IPS-11a (cell line): ENCODE measurements at regions not wholly inside any gene's neighbourhood (a gene's known extent, or its start where the extent isn't known, plus 50 kb on each side); places are given as distances from the start of the nearest gene placed in this dataset.
A peak's percentile ranks its signal among the peaks of the same experiment; 100 is the strongest.
"Not testable (repeated sequence)": the region's sequence is repeated elsewhere in the genome, so short reads cannot be mapped to it uniquely, and the experiment has no call there.

Experiments
- H3K4me3 ChIP-seq: one replicate; pipeline ENCODE4 v1.5.1; 2013; ENCODE audit warnings: low read depth, low read length, control low read depth

- not testable (repeated sequence) for H3K4me3 ChIP-seq
Observed at GRCh38 chr5:177941386-177941785, 54.7 kb downstream of the PROP1 start.

DNA sequence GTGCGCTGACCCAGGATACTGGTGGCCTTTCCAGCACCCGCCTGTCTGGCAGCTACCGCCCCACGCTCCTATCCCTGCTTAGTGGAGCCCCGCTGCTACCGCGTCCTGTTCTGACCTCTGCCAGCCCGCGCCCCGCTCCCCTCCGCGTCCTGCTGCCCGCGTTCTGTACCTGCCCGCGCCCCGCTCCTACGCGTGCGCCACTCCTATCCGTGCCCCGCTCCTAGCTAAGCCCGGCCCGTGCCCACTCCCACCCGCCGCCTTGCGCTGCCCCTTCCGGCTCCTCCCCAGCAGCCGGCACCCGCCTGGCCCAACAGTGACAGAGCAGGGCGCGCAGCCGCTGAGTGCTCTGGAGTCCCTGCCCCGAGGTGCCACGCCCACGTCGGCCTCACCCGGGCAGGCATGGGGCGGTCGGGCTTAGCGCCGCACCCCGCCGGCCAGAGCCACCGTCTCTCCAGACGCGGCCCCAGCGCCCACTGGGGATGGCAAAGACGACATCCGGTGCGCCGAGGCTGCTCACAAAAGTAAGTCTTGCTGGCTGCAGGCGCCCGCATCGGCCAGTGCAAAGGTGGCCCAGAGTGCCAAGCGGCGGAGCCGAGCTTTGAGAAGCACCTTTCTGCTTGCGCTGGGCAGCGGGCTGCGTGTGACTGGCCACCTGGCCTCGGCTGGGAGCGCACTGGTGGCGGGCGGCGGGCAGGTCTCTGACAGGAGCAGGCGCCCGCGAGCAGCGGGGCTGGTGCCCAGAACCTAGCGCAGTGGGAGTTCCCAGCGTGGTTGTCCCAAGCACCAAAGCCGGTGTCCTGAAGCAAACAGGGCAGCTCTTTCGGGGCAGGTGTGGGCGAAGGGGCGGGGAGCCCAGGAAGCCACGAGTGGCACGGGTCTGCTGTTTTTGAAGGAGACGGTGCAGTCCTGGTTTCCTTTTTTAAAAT is 56.5 kb downstream of the PROP1 start:
- H3K4me3 ChIP-seq, result peak overlapping the region; percentile 20

- H3K4me3 ChIP-seq, result not testable (repeated sequence)
Observed at GRCh38 chr5:177938767-177939166, 57.3 kb downstream of the PROP1 start.

- H3K4me3 ChIP-seq, result not testable (repeated sequence)
Observed at GRCh38 chr5:177934233-177934632, 61.8 kb downstream of the PROP1 start.

GRCh38 chr5:177930269-177931022 is 65.6 kb downstream of the PROP1 start:
- H3K4me3 ChIP-seq, result not testable (repeated sequence)

DNA sequence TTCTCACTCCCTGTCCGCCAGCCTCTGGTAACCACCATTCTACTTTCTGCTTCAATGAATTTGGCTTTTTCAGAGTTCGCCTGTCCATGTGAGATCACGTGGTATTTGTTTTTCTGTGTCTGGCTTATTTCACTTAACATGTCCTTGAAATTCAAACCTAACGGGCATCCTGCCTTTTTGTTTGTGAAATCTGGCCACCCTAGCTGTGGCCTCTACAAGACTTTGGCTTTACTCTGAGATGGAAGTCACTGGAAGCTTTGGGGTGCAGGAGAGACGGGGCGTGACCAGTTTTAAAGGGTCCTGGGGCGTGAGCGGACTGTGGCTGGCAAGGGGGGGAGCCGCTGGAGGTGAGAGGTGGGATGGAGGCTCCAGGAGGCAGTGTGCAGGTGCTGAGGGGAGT is 66.4 kb downstream of the PROP1 start:
- not testable (repeated sequence) for H3K4me3 ChIP-seq

DNA sequence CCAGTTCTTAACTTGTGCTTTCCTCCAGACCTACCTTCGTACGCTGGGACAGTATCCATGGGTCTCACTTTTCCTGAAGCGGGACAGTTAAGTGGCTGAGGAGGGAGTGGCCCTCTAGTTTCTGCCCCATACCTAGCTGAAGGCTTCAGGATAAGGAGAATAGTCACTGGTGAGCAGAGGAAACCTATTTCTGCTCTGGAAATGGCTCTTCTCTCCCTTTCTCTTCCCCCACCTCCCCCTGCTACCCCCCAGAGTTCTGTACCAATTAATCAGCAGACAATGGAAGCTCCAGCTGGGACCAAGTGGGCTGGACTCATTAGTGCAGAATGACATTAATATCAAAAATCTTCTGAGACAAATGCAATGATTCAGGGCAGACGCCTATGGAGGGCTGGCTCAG is 68.5 kb downstream of the PROP1 start:
- H3K4me3 ChIP-seq, result not testable (repeated sequence)

DNA sequence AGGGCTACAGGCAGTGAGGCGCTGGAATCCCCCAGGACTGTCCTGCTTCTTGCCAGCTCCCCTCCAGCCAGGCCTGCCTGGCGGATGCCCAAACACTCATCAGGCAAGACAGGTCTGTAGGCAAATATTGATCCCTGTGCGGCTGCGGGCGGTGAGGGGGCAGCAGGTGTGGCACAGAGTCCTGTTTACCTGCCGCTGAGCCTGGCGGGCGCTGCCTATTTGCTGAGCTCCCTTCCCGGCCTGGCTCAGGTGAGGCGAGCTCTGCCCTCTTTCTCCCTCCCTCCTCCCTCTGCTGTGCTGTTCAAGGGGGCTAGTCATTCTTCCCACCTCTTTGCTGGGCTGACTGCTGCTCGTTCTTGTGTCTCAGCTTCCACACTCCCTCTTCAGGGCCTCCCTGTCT is 71.5 kb downstream of the PROP1 start:
- not testable (repeated sequence) for H3K4me3 ChIP-seq

GRCh38 chr5:177923837-177924236 is 72.2 kb downstream of the PROP1 start:
- not testable (repeated sequence) for H3K4me3 ChIP-seq

DNA sequence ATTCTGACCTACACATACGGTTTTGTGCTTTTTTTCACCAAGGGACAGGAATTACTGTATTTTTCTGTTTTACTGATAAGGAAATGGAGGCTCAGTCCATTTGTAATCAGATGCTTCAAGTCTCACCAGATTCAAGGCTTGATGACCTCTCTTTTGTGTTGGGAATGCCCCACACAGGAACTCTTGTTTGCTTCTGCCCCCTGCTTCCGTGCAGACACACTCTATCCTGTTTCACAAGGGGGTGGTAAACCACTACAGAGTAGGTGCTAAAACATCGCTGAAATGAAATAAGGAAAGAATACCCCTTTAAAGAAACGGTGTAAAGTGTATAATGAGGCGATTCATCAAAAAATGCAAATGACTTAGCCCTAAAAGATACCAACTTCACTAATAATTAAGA is 72.9 kb downstream of the PROP1 start:
- H3K4me3 ChIP-seq, result not testable (repeated sequence)

- not testable (repeated sequence) for H3K4me3 ChIP-seq
Observed at GRCh38 chr5:177909261-177909660, 86.8 kb downstream of the PROP1 start.

GRCh38 chr5:177902806-177903205 is 93.2 kb downstream of the PROP1 start:
- not testable (repeated sequence) for H3K4me3 ChIP-seq

GRCh38 chr5:177900066-177900465 is 96.0 kb downstream of the PROP1 start:
- H3K4me3 ChIP-seq, result not testable (repeated sequence)

DNA sequence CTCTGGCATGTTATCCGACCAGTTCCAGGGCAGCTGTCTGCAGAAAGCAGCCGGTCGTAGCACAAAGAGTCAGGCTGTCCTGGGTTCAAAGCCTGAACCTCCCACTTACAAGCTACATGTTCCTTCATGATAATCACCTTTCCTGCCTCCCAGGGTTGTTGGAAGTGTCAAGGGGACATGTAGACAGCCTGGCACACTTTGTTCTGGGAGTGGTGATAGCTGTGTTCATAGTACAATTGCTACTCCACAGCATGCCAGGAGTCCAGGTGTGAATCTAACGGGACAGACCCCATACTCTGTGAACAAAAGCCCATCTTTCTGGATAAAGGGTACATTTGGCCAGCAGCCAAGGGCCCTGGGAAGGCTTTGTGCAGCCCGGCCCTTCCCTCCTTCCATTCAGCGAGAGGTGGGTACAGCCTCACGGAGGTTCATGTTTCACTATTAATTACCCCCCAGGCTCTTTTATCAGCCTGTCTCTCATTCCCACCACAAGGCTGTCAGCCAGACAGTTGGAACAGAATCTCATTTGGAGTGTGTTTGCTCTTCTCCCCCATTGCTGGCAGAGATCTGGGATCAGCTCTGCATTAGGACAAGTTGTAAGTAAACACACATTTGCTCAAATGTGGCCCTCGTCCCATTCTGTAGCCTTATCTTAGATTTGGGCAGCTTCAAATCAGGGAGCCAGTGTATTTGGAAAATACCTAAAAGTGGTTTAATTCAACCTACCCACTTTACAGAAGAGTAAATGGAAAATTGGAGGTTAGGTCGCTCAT is 101.2 kb downstream of the PROP1 start:
- not testable (repeated sequence) for H3K4me3 ChIP-seq

DNA sequence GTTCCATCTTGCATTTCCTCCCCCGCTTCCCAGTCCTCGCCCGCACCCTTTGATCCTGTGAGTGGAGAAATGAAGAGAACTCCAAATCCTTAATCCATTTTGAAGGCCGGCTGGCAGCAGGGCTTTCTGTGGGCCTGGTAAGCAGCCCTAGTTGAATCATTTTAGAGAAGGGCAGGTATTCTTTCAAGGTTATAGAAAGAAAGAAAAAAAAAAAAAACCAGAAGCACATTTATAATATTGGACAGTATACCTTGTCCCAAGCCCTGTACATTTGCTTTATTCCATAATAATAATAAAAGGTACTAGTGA is 103.7 kb downstream of the PROP1 start:
- H3K4me3 ChIP-seq, result not testable (repeated sequence)

DNA sequence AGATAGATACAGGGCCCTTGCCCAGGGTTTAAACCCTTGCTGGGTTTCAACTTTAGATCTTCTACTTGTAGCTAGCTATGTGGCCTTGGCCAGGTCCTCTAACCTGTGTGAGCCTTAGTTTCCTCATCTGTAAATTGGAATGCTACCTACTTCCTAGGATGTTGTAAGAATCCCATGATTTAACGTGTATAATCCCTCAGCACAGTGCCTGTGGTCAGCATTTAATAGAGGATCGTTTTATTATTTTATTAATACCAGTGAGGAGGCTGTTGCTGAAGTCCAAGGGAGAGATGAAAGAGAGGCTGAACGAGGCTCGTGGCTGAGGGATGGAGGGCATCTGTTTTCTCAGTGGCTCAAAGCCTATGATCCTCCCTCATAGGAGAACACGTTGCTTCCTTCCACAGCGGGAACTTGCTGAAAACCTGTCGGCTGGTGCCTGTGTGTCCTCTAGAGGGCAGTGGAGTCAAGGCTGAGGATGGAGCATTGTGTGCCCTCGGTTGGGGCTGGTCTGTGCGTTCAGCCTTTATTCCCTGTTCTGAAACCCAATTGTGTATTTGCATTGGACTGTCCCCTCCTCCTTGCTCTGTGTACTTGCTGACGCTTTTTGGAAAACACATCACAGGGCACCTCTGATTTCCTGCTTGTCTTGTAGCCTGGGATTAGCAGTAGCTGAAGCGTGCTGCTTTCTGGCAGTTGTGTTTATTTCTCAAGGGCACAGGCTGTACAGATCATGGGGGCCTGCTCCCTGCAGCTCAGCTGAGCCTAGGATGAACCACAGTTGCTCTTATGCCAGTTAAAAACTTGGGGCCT is 104.3 kb downstream of the PROP1 start:
- H3K4me3 ChIP-seq, result not testable (repeated sequence)

GRCh38 chr5:177883295-177883694 is 100.6 kb upstream of the FAM153A start:
- not testable (repeated sequence) for H3K4me3 ChIP-seq

GRCh38 chr5:177875900-177876238 is 93.2 kb upstream of the FAM153A start:
- peak overlapping the region; percentile 47 for H3K4me3 ChIP-seq

- H3K4me3 ChIP-seq, result not testable (repeated sequence)
Observed at GRCh38 chr5:177875013-177875899, 92.6 kb upstream of the FAM153A start.
